SK-N-SH treated with all-trans-retinoic acid at 6 μM for 48 hours (cell line): ENCODE measurements at regions not wholly inside any gene's neighbourhood (a gene's known extent, or its start where the extent isn't known, plus 50 kb on each side); places are given as distances from the start of the nearest gene placed in this dataset.

Source experiments
- ATAC-seq: fragments of 200-7000 bp; cut with Tn5 transposase; 3 replicates; pipeline ENCODE4 v1.9.1; 2020; ENCODE audit warnings: mild to moderate bottlenecking, moderate library complexity
- ARNTL ChIP-seq: fragments of 450-650 bp; formaldehyde crosslinking; IDR thresholded peaks from 2 replicates; pipeline ENCODE4 v1.5.0; 2020; ENCODE audit warnings: low read depth, mild to moderate bottlenecking, moderate library complexity, borderline replicate concordance
- BACH2 ChIP-seq: fragments of 250-450 bp; sonication (Bioruptor Pico); IDR thresholded peaks from 2 replicates; pipeline ENCODE4 v1.9.0; 2021; ENCODE audit warnings: mild to moderate bottlenecking, borderline replicate concordance
- CREB5 ChIP-seq: fragments of 250-450 bp; sonication (Bioruptor Pico); IDR thresholded peaks from 2 replicates; pipeline ENCODE4 v1.5.1; 2020; ENCODE audit warnings: low read depth, mild to moderate bottlenecking, moderate library complexity
- CSDC2 ChIP-seq: fragments of 250-450 bp; sonication (Bioruptor Pico); IDR thresholded peaks from 2 replicates; pipeline ENCODE4 v1.5.0; 2020; ENCODE audit warnings: mild to moderate bottlenecking, moderate library complexity
- CSRNP3 ChIP-seq: fragments of 250-450 bp; sonication (Bioruptor Pico); IDR thresholded peaks from 2 replicates; pipeline ENCODE4 v1.5.1; 2021; ENCODE audit warnings: mild to moderate bottlenecking, moderate library complexity
- ESRRG ChIP-seq: fragments of 250-450 bp; sonication (Bioruptor Pico); IDR thresholded peaks from 2 replicates; pipeline ENCODE4 v1.6.1; 2021; ENCODE audit warnings: mild to moderate bottlenecking
- GLIS3 ChIP-seq: fragments of 250-450 bp; sonication (Bioruptor Pico); IDR thresholded peaks from 2 replicates; pipeline ENCODE4 v1.5.0; 2020; ENCODE audit warnings: mild to moderate bottlenecking, moderate library complexity
- ISL1 ChIP-seq: fragments of 250-450 bp; sonication (Bioruptor Pico); IDR thresholded peaks from 2 replicates; pipeline ENCODE4 v2.1.2; 2022; ENCODE audit warnings: mild to moderate bottlenecking, moderate library complexity
- OSR1 ChIP-seq: fragments of 250-450 bp; sonication (Bioruptor Pico); IDR thresholded peaks from 2 replicates; pipeline ENCODE4 v1.8.0; 2022; ENCODE audit warnings: moderate library complexity, mild to moderate bottlenecking, inconsistent platforms
- PATZ1 ChIP-seq: fragments of 250-450 bp; sonication (Bioruptor Pico); IDR thresholded peaks from 2 replicates; pipeline ENCODE4 v1.8.0; 2020; ENCODE audit warnings: mild to moderate bottlenecking, moderate library complexity, borderline replicate concordance
- POU6F1 ChIP-seq: fragments of 250-450 bp; sonication (Bioruptor Pico); IDR thresholded peaks from 2 replicates; pipeline ENCODE4 v1.8.0; 2021; ENCODE audit warnings: low read depth, mild to moderate bottlenecking, moderate library complexity, borderline replicate concordance
- SNAI2 ChIP-seq: fragments of 250-450 bp; sonication (Bioruptor Pico); IDR thresholded peaks from 2 replicates; pipeline ENCODE4 v1.5.0; 2020; ENCODE audit warnings: mild to moderate bottlenecking, moderate library complexity
- TCF4 ChIP-seq: fragments of 250-450 bp; sonication (Bioruptor Pico); IDR thresholded peaks from 2 replicates; pipeline ENCODE4 v1.8.0; 2021; ENCODE audit warnings: mild to moderate bottlenecking, moderate library complexity, borderline replicate concordance
- TOX ChIP-seq: fragments of 250-450 bp; sonication (Bioruptor Pico); IDR thresholded peaks from 2 replicates; pipeline ENCODE4 v1.8.0; 2021; ENCODE audit warnings: mild to moderate bottlenecking, moderate library complexity, borderline replicate concordance
- TSHZ2 ChIP-seq: fragments of 250-450 bp; sonication (Bioruptor Pico); IDR thresholded peaks from 2 replicates; pipeline ENCODE4 v1.5.0; 2020; ENCODE audit warnings: mild to moderate bottlenecking, moderate library complexity
- ZFP3 ChIP-seq: fragments of 250-450 bp; sonication (Bioruptor Pico); IDR thresholded peaks from 2 replicates; pipeline ENCODE4 v1.5.0; 2020; ENCODE audit warnings: mild to moderate bottlenecking, moderate library complexity
- ZNF70 ChIP-seq: fragments of 450-650 bp; formaldehyde crosslinking; IDR thresholded peaks from 2 replicates; pipeline ENCODE4 v1.5.0; 2020; ENCODE audit warnings: mild to moderate bottlenecking, moderate library complexity

- ATAC-seq, result no peak
These were observed 157.9 kb upstream of the GRIP1 start for GRCh38 chr12:66836623-66837310.

GRCh38 chr12:66837311-66837627, 158.4 kb upstream of the GRIP1 start:
- no peak for TF ChIP-seq TCF4 (CRISPR knock-in tag)
- TF ChIP-seq CSRNP3 (CRISPR knock-in tag), result no peak
- TF ChIP-seq TOX (CRISPR knock-in tag), result no peak
- no peak for TF ChIP-seq ISL1 (CRISPR knock-in tag)
- TF ChIP-seq ZNF70 (CRISPR knock-in tag), result no peak
- TF ChIP-seq GLIS3 (CRISPR knock-in tag), result no peak
- no peak for TF ChIP-seq PATZ1 (CRISPR knock-in tag)
- no peak for TF ChIP-seq OSR1 (CRISPR knock-in tag)
- TF ChIP-seq ZFP3, result no peak
- TF ChIP-seq TSHZ2 (CRISPR knock-in tag), result no peak
- TF ChIP-seq, all 23 proteins: peak for 0
- ATAC-seq, result no peak

More at GRCh38 chr12:66836623-66837310, 157.9 kb upstream of the GRIP1 start:
- TF ChIP-seq ZNF70 (CRISPR knock-in tag) (no peak), ISL1 (CRISPR knock-in tag) (no peak), BACH2 (CRISPR knock-in tag) (no peak), GLIS3 (CRISPR knock-in tag) (no peak), CSRNP3 (CRISPR knock-in tag) (no peak), ARNTL (CRISPR knock-in tag) (no peak), SNAI2 (no peak), ESRRG (no peak), POU6F1 (CRISPR knock-in tag) (no peak), OSR1 (CRISPR knock-in tag) (no peak), TOX (CRISPR knock-in tag) (no peak), CSDC2 (CRISPR knock-in tag) (no peak)

- ATAC-seq, result no peak
- TF ChIP-seq TCF4 (CRISPR knock-in tag), result no peak
- TF ChIP-seq OSR1 (CRISPR knock-in tag), result no peak
- no peak for TF ChIP-seq ZFP3
- no peak for TF ChIP-seq CSDC2 (CRISPR knock-in tag)
- TF ChIP-seq PATZ1 (CRISPR knock-in tag), result no peak
- no peak for TF ChIP-seq ZNF70 (CRISPR knock-in tag)
- no peak for TF ChIP-seq TSHZ2 (CRISPR knock-in tag)
- TF ChIP-seq CREB5 (CRISPR knock-in tag), result no peak
- TF ChIP-seq ARNTL (CRISPR knock-in tag), result no peak
- no peak for TF ChIP-seq CSRNP3 (CRISPR knock-in tag)
These were observed 159.5 kb upstream of the GRIP1 start for GRCh38 chr12:66838366-66838765.
